ENCODE measurements at regions not wholly inside any gene's neighbourhood (a gene's known extent, or its start where the extent isn't known, plus 50 kb on each side); places are given as distances from the start of the nearest gene placed in this dataset.

GRCh38 chr15:29615791-29616190, 206.5 kb downstream of the TJP1 start:
- no peak for DNase-seq
- intact Hi-C loops (cut with DNase I; ENCODE audit: low total_unique reads) = no loop called here
- no peak overlapping the region for H3K27ac ChIP-seq

DNA sequence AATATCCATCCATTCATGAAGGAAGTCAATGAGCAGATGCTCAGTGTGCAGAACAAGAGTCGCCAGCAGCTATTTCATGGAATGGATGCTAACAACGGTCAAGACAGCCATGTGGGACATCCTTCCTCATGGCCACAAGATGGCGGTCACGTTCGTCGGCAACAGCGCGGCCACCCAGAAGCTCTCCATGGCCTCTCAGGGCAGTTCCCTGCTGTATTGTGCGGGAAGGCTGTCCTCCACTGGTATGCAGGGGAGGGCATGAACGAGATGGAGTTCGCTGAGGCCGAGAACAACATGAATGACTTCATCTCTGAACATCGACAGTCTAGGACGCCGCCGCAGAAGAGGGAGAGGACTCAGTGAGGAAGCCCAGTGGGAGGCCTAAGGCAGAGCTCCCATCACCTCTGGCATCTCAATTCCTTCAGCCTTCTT, 208.3 kb downstream of the TJP1 start:
- no peak for DNase-seq
- Histone ChIP-seq H3K4me3 (no peak overlapping the region), H3K9me3 (no peaks in the 10 kb centered on the region), H3K27ac (no peak overlapping the region), H3K27me3 (peaks cover 0 to 6% of the 10 kb centered on the region in 2 donors), H3K36me3 (no peaks in the 10 kb centered on the region), H3K4me1 (no peaks in the 10 kb centered on the region)
- TF ChIP-seq, protein P1, sequence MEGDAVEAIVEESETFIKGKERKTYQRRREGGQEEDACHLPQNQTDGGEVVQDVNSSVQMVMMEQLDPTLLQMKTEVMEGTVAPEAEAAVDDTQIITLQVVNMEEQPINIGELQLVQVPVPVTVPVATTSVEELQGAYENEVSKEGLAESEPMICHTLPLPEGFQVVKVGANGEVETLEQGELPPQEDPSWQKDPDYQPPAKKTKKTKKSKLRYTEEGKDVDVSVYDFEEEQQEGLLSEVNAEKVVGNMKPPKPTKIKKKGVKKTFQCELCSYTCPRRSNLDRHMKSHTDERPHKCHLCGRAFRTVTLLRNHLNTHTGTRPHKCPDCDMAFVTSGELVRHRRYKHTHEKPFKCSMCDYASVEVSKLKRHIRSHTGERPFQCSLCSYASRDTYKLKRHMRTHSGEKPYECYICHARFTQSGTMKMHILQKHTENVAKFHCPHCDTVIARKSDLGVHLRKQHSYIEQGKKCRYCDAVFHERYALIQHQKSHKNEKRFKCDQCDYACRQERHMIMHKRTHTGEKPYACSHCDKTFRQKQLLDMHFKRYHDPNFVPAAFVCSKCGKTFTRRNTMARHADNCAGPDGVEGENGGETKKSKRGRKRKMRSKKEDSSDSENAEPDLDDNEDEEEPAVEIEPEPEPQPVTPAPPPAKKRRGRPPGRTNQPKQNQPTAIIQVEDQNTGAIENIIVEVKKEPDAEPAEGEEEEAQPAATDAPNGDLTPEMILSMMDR (IDR thresholded peaks at IDR 0.05) = no peak
- intact Hi-C loops (cut with DNase I; ENCODE audit: low total_unique reads) = no loop called here

More at GRCh38 chr15:29615791-29616190, 206.5 kb downstream of the TJP1 start:
- Histone ChIP-seq H3K4me3 (no peak overlapping the region), H3K36me3 (no peaks in the 10 kb centered on the region), H3K9me3 (no peaks in the 10 kb centered on the region), H3K4me1 (peaks cover 0 to under 1% (median 0%) of the 10 kb centered on the region in 4 donors), H3K27me3 (peaks cover 0 to 6% of the 10 kb centered on the region in 2 donors)
- TF ChIP-seq, protein P1 (IDR thresholded peaks at IDR 0.05) = no peak

- intact Hi-C loops (cut with DNase I; ENCODE audit: low total_unique reads) = no loop called here
- DNase-seq = no peak
- Histone ChIP-seq H3K27me3 (peaks cover 0 to 6% of the 10 kb centered on the region in 2 donors), H3K4me3 (no peak overlapping the region), H3K27ac (no peak overlapping the region), H3K36me3 (no peaks in the 10 kb centered on the region), H3K4me1 (no peaks in the 10 kb centered on the region), H3K9me3 (no peaks in the 10 kb centered on the region)
- TF ChIP-seq, protein P1 (IDR thresholded peaks at IDR 0.05) = no peak
These were observed 209.6 kb downstream of the TJP1 start for GRCh38 chr15:29612701-29613100.

- H3K9me3 ChIP-seq = no peaks in the 10 kb centered on the region
- no peaks in the 10 kb centered on the region for H3K36me3 ChIP-seq
- TF ChIP-seq, protein P1 (IDR thresholded peaks at IDR 0.05) = no peak
- H3K4me3 ChIP-seq = no peak overlapping the region
- no peak for DNase-seq
- H3K27me3 ChIP-seq = peaks cover 0 to 6% of the 10 kb centered on the region in 2 donors
- intact Hi-C loops (cut with DNase I; ENCODE audit: low total_unique reads) = no loop called here
- no peak overlapping the region for H3K27ac ChIP-seq
- H3K4me1 ChIP-seq = no peaks in the 10 kb centered on the region
These were observed 210.2 kb downstream of the TJP1 start for GRCh38 chr15:29612096-29612495.

DNA sequence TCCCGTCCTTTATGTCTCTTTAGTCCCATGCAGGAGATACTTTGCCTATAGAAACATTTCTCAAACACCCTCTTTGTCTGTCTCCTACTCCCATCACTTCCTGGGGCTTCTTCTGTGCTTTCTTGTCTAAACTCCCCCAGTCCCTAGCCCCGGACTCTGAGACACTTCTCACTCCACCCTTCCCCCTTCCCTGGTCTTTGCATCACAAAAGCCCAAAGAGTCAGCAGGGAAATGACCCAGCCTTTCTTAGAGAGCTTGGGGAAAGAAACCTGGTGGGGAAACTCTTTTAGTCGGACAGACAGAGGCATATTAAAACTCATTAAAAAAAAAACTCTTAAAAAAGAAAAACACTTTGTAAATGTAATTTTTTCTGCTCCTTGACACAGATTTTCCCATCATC, 211.2 kb downstream of the TJP1 start:
- Histone ChIP-seq H3K9me3 (no peaks in the 10 kb centered on the region), H3K27ac (no peak overlapping the region), H3K27me3 (peaks cover 0 to 6% of the 10 kb centered on the region in 2 donors), H3K36me3 (no peaks in the 10 kb centered on the region), H3K4me3 (no peak overlapping the region), H3K4me1 (no peaks in the 10 kb centered on the region)
- TF ChIP-seq, protein P1 (IDR thresholded peaks at IDR 0.05) = no peak
- intact Hi-C loops (cut with DNase I; ENCODE audit: low total_unique reads) = no loop called here
- DNase-seq = no peak

GRCh38 chr15:29601811-29602210, 220.5 kb downstream of the TJP1 start:
- Histone ChIP-seq H3K36me3 (no peaks in the 10 kb centered on the region), H3K4me1 (no peaks in the 10 kb centered on the region), H3K9me3 (no peaks in the 10 kb centered on the region), H3K27me3 (no peaks in the 10 kb centered on the region), H3K4me3 (no peak overlapping the region), H3K27ac (no peak overlapping the region)
- DNase-seq = no peak
- TF ChIP-seq, protein P1 (IDR thresholded peaks at IDR 0.05) = no peak
- intact Hi-C loops (cut with DNase I; ENCODE audit: low total_unique reads) = no loop called here
